SIG-M5 treated with dmso at 0.1 percent for 504 hours (cell line): ENCODE measurements at regions not wholly inside any gene's neighbourhood (a gene's known extent, or its start where the extent isn't known, plus 50 kb on each side); places are given as distances from the start of the nearest gene placed in this dataset.

Experiments used
- DNase-seq: peaks from one replicate; lab custom pipeline; 2025; ENCODE audit not compliant: unreplicated experiment; lab: John Stamatoyannopoulos, UW

DNA sequence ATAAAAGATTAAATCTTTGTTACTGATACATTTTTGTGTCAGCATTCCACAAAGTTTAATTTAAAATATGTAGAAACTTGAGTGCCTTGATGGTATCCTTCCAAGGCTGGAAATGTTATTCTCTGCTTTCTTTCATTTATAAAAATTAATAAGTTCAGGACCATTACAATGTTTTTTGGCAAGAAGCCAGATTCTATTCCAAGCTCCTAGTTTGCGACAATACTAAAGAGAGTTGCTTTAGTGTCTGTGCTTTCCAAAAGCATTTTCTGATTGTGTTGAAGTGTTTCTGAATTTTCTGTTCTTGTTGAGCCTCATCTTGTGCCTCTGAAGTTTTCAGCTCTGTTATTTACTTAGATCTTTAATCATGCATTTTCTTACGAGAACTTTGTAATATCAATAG is 516.2 kb downstream of the KCTD8 start:
- no peak for DNase-seq

- DNase-seq = no peak
Measured at GRCh38 chr4:43943998-43944397, 504.6 kb downstream of the KCTD8 start.

DNA sequence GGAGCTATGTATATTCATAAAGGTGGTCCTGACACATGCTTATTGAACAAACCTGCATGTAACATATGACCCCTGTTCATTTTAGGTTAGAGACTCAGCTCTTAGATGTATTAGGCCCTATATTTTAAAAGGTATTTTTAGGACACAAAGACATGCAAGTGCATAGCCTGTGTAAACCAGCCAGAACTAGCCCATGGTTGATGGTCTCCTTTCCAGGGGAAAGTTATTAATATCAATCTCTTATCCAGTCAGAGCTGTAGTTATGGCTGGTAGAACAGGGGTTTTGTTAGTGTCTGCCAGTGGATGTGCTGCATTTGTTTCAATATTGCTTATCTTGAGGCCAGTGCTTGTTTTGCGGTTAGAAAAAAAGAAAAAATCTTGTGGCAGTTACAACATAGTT is 488.6 kb downstream of the KCTD8 start:
- DNase-seq = no peak

DNA sequence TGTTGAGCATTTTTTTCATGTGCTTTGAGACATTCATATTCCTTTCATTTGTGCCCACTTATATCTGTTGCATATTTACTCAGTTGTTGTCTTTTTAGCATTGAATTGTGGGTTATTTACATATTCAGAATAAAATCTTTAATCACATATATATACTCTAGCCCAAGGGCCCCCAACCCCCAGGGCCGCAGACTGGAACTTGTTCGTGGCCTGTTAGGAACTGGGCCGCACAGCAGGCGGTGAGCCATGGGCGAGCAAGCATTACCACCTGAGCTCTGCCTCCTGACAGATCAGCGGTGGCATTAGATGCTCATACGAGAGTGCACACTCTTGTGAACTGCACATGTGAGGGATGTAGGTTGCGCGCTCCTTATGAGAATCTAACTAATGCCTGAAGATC is 480.6 kb downstream of the KCTD8 start:
- no peak for DNase-seq

- no peak for DNase-seq
Measured at GRCh38 chr4:43983610-43984009, 465.0 kb downstream of the KCTD8 start.

DNA sequence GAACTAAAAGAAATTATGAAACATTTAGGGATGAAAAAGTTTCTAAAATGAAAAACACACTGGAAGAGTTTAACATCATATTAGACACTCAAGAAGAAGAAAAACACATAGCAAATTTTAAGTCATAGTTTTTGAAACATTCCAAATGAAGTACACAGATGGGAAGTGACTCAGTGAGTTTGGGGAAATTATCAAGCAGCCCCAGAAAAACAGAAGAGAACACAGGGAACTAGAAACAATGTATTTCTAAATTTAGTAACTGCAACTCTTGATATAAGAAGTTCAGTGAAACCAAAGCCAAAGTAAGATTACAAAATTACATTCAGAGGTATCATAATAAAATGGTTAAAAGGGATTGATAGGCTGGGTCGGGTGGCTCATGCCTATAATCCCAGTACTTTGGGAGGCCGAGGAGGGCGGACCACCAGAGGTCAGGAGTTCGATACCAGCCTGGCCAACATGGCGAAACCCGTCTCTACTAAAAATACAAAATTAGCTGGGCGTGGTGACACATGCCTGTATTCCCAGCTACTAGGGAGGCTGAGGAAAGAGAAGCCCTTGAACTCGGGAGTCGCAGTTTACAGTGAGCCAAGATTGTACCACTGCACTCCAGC is 461.2 kb downstream of the KCTD8 start:
- DNase-seq = no peak

GRCh38 chr4:43990551-43990950 is 458.1 kb downstream of the KCTD8 start:
- no peak for DNase-seq

DNA sequence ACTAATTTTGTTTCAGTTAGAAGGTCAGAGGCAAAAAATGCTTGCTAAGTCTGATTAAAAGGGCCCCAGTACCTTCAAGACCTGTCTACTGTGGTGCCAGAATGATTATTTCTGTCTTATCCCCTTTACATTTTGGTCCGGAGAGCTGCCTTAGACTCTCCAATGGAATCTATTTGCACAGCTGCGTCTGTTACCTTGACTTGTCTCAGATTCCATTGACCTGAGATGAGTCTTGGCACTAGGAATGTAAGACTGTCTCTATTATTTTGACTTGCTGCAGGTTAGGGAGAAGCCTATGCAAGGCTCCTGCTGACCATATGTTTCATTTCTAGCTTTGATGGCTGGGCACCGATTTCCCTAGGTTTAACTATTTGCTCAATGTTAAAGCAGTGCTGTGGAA is 457.6 kb downstream of the KCTD8 start:
- DNase-seq = no peak

GRCh38 chr4:43992552-43992951 is 456.1 kb downstream of the KCTD8 start:
- DNase-seq = no peak

GRCh38 chr4:43993196-43993902 is 455.3 kb downstream of the KCTD8 start:
- no peak for DNase-seq

DNA sequence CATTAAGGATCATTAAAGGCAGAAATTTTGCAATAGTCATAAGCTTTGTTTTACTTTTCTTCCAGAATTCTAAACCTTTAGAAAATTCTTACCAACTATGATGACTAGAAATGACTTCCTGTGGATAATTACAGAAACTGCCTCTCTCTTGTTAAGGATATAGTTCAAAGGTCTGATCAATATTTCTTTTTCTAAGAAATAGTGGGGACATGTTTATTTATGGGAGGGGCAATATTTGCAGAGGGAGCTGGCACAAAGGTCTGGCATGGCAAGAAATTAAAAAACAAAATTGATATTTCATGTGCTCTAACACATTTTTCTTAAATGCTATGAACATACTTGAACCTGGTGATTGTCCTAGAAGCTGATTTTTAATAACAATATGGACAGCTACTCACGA is 448.9 kb downstream of the KCTD8 start:
- DNase-seq = no peak

DNA sequence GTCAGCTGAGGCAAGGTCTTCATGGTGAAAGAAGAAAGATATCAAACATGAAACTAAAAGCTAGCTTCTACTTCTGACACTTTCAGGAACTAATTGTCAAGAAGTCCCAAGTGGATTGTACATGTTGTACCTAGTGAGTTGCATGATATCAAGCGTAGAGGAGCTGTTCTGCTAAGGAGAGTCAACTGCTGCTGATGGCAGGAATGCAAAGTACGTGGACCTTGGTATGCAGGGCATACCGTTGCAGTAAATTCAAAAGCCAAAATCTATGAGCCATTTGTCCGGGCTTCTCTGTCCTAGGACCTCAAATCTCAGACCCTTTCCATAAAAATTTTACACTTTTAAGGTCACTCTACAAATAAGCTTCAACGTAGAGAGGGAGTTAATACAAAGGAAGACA is 446.2 kb downstream of the KCTD8 start:
- no peak for DNase-seq

GRCh38 chr4:44016570-44017421 is 431.8 kb downstream of the KCTD8 start:
- DNase-seq = no peak

DNA sequence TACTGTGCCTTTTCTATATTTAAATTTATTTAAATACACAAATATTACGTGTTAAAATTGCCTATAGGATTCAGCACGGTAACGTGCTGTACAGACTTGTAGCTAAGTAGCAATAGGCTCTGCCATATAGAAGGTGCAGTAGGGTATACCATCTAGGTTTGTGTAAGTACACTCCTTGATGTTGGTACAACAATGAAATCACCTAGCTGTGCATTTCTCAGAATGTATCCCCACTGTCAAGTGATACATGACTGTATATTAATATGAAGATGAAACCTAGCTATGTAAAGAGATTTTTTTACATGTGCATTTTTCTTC is 431.2 kb downstream of the KCTD8 start:
- DNase-seq = no peak

DNA sequence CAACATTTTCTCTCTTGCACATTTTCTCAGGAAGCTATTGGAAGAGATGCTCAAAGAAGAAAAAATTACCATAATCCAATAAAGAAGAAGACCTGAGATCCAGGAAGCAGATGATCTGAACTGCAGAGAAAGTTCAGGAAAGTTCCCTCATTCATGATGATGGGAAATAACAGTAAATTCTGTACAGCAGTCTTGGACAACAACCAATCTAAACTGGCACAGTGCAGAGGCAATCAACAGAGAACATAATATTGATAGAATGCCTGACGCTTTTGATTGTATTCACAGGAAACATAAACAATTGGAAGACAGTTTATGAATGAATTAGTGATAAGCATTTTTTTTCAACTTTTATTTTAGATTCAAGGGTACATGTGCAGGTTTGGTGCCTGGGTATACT is 428.9 kb downstream of the KCTD8 start:
- DNase-seq = no peak

DNA sequence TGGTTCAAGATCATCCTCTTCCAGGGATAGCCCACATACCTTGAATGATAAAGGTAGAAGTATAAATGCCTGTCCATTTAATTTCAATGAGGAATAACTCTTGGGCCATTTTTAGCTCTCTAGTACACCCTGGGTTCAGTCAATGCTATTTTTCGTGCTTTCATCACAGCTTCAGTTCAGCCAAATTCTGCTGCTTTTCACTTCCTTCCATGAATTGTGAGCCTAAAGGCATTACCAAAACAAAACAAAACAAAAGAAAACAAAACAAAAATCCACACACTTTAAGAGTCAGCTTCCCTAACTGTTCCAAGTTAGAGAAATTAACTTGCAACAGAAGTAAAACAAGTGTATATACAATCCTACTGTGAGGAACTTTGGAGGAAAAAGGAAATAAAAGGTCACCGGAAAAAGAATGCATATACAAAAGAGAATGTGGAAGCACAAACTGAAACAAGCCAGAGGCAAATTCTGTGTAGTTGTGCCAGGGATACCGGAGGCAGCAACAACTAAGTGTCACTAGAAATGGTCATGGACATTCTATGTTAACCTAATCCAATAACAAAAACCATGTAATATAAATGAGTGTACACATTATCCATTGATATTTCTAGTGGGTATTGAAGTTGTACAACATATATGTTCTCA is 423.1 kb downstream of the KCTD8 start:
- DNase-seq = no peak

DNA sequence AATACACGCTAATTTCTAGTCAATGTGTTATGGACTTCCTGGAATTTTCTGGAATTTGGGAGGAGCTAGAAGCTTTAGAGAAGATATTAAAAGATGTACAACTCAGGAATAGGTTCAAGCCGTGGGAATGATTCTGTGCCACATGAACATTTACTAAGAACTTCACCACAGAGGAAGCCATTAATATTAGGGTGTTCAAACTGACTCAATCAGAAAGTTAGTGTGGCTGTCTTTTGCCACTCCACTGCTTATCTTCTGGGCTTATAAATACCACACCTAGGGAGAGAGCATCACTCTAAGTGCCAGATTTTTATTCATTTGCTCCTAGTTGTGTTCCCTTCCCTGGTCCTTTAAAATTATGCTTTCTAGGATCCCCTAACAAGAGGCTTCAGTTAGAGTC is 409.8 kb downstream of the KCTD8 start:
- no peak for DNase-seq

DNA sequence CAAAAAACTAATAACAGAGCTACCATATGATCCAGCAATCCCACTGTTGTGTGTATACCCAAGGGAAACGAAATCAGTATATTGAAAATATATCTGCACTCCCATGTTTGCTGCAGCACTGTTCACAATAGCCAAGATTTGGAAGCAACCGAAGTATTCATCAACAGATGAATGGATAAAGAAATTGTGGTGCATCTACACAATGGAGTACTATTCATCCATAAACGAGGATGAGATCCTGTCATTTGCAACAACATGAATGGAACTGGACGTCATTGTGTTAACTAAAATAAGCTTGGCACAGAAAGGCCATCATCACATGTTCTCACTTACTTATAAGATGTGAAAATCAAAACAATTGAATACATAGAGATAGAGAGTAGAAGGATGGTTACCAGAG is 402.1 kb downstream of the KCTD8 start:
- no peak for DNase-seq

DNA sequence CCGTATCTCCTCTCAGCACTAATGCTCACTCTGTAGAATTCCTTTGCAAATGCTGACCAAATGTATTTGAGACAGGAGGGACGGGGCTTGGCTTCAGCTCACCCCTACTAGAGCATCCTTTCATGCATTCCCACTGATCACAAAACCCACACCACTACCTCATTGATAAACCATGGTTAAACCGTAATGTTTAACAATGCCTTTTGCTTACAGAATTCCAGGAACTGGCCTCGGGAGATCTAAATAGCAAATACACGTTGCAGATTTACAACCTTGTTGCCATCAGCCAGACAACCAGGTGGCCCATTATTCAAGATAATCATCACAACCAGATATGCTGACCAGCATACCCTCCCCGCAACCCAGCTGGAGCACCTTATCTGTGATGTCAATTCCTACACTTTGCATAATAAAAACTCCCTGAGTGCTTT is 391.9 kb downstream of the KCTD8 start:
- no peak for DNase-seq

DNA sequence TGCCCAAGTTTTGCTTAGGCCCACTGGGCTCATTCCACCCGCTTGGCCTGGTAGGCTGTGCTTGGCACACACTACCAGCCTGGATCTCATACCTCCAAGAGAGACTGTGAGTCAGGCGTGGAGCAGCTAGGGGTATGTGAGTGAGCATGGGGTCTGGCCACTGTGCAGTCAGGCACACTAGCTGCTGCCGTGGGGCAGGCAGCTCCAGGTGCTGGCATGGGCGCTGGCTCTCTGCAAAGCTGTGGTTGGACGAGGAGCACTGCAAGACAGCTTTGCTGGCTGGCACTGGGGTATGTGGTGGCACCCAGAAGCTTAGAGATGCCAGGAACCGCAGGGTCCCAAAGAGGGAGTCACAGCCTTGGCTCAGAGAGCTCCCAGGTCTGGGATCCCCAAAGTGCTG is 377.8 kb downstream of the KCTD8 start:
- DNase-seq = no peak
